A673 (cell line): ENCODE measurements at regions not wholly inside any gene's neighbourhood (a gene's known extent, or its start where the extent isn't known, plus 50 kb on each side); places are given as distances from the start of the nearest gene placed in this dataset.

Experiments
- BruUV-seq: library from RNA; stranded (reverse); fragments of 400-500 nt; replicated peaks from 2 replicates; lab custom pipeline; 2021; lab: Mats Ljungman, UMichigan
- CTCF ChIA-PET: fragments of 300-600 bp; sonication (Branson Sonifier 250); formaldehyde crosslinking; loops from one replicate; lab custom pipeline; 2022; ENCODE audit warnings: antibody characterized with exemption; lab: Charles Lee
- POLR2A ChIA-PET: fragments of 300-600 bp; sonication (Branson Sonifier 250); formaldehyde crosslinking; loops from one replicate; lab custom pipeline; 2022; ENCODE audit warnings: antibody characterized with exemption; ENCODE audit not compliant: low non-redundant PET; lab: Charles Lee
- DNase-seq: peaks from one replicate; pipeline ENCODE4 v3.0.0-alpha.2; 2015; ENCODE audit warnings: low spot score
- H3K27ac ChIP-seq: fragments of 200-600 bp; sonication (generic); 2 replicates; pipeline ENCODE4 v1.5.1; 2016; ENCODE audit warnings: mixed run types, low read depth, mild to moderate bottlenecking, mixed read lengths, antibody characterized with exemption, low read length; ENCODE audit not compliant: poor library complexity, severe bottlenecking
- H3K27me3 ChIP-seq: fragments of 200-600 bp; sonication (generic); replicated peaks from 2 replicates; pipeline ENCODE4 v1.6.1; 2017; ENCODE audit warnings: mixed run types, low read depth, mild to moderate bottlenecking, mixed read lengths, antibody characterized with exemption, low read length; ENCODE audit not compliant: insufficient read depth, poor library complexity
- H3K36me3 ChIP-seq: fragments of 200-600 bp; sonication (generic); 2 replicates; pipeline ENCODE4 v1.6.1; 2016; ENCODE audit warnings: mixed run types, mild to moderate bottlenecking, mixed read lengths, antibody characterized with exemption, low read length; ENCODE audit not compliant: insufficient read depth, poor library complexity, severe bottlenecking
- H3K4me1 ChIP-seq: fragments of 200-600 bp; sonication (generic); 2 replicates; pipeline ENCODE4 v1.6.1; 2017; ENCODE audit warnings: mixed run types, mild to moderate bottlenecking, mixed read lengths, antibody characterized with exemption, low read length; ENCODE audit not compliant: insufficient read depth, poor library complexity, severe bottlenecking
- H3K4me3 ChIP-seq: fragments of 200-600 bp; sonication (generic); 2 replicates; pipeline ENCODE4 v1.5.1; 2016; ENCODE audit warnings: low read depth, mixed run types, mild to moderate bottlenecking, mixed read lengths, low read length; ENCODE audit not compliant: poor library complexity, severe bottlenecking
- H3K9me3 ChIP-seq: fragments of 200-600 bp; sonication (generic); 2 replicates; pipeline ENCODE4 v1.6.1; 2016; ENCODE audit warnings: mixed run types, low read depth, mild to moderate bottlenecking, mixed read lengths, antibody characterized with exemption, low read length; ENCODE audit not compliant: poor library complexity, severe bottlenecking
- CTCF ChIP-seq: fragments of 300-800, 200-600 bp; sonication (generic); conservative IDR thresholded peaks from 2 replicates; pipeline ENCODE4 v1.5.1; 2017; ENCODE audit warnings: low read depth, mild to moderate bottlenecking, antibody characterized with exemption, low read length, moderate library complexity, mixed read lengths
- EZH2 ChIP-seq: fragments of 200-600 bp; sonication (generic); IDR thresholded peaks from 2 replicates; pipeline ENCODE4 v1.6.1; 2017; ENCODE audit warnings: borderline replicate concordance, low read depth, mild to moderate bottlenecking, mixed read lengths, antibody characterized with exemption, low read length; ENCODE audit not compliant: poor library complexity, severe bottlenecking
- intact Hi-C: fragments of 100-400 bp; cut with micrococcal nuclease; formaldehyde crosslinking; loops from one replicate; pipeline ENCODE4 v1.10.0; 2022; ENCODE audit not compliant: unreplicated experiment

GRCh38 chr14:85039353-85039626 is 490.7 kb upstream of the FLRT2 start:
- DNase-seq, result no peak
- Histone ChIP-seq H3K4me1 (peaks cover 9% of the 10 kb centered on the region), H3K27ac (no peak overlapping the region), H3K27me3 (no peaks in the 10 kb centered on the region), H3K36me3 (no peaks in the 10 kb centered on the region), H3K4me3 (no peak overlapping the region), H3K9me3 (no peaks in the 10 kb centered on the region)
- TF ChIP-seq CTCF (no peak), EZH2 (no peak)
- CTCF ChIA-PET, result no interaction called here
- POLR2A ChIA-PET, result no interaction called here
- BruUV-seq, result no TSS peak
- intact Hi-C loops, result no loop called here

- BruUV-seq, result no TSS peak
- intact Hi-C loops, result no loop called here
- no peak overlapping the region for H3K27ac ChIP-seq
- H3K27me3 ChIP-seq, result no peaks in the 10 kb centered on the region
- CTCF ChIA-PET, result no interaction called here
- no peak overlapping the region for H3K4me3 ChIP-seq
- peaks cover 9% of the 10 kb centered on the region for H3K4me1 ChIP-seq
- no peak for DNase-seq
- TF ChIP-seq CTCF (no peak), EZH2 (no peak)
- no peaks in the 10 kb centered on the region for H3K9me3 ChIP-seq
- POLR2A ChIA-PET, result interaction anchor here (0.6 kb wide), 1 partner anchor 90 kb away, joined by 3 read pairs; no protein-coding TSS in a partner anchor
- no peaks in the 10 kb centered on the region for H3K36me3 ChIP-seq
Observed at GRCh38 chr14:85040046-85040685, 489.8 kb upstream of the FLRT2 start.

GRCh38 chr14:85041618-85042017 is 488.3 kb upstream of the FLRT2 start:
- intact Hi-C loops, result no loop called here
- Histone ChIP-seq H3K36me3 (no peaks in the 10 kb centered on the region), H3K9me3 (no peaks in the 10 kb centered on the region), H3K27ac (no peak overlapping the region), H3K27me3 (no peaks in the 10 kb centered on the region), H3K4me3 (no peak overlapping the region), H3K4me1 (peaks cover 9% of the 10 kb centered on the region)
- TF ChIP-seq EZH2, result no peak
- TF ChIP-seq CTCF, result no peak
- no TSS peak for BruUV-seq
- ChIA-PET POLR2A (no interaction called here), CTCF (no interaction called here)
- no peak for DNase-seq
